ENCODE measurements at regions not wholly inside any gene's neighbourhood (a gene's known extent, or its start where the extent isn't known, plus 50 kb on each side); places are given as distances from the start of the nearest gene placed in this dataset.

- DNase-seq (ENCODE audit: missing footprints) (no peak), ATAC-seq (no peak)
- intact Hi-C loops (cut with DNase I), result no loop called here
Measured at GRCh38 chr4:23322732-23323131, 567.1 kb downstream of the PPARGC1A start.

GRCh38 chr4:23320931-23321587 is 568.8 kb downstream of the PPARGC1A start:
- ATAC-seq, result no peak
- no peak for DNase-seq (ENCODE audit: missing footprints)
- intact Hi-C loops (cut with DNase I), result no loop called here

- DNase-seq (ENCODE audit: missing footprints), result no peak
- no peak for ATAC-seq
Measured at GRCh38 chr4:23312686-23313085, 577.2 kb downstream of the PPARGC1A start.

GRCh38 chr4:23311983-23312382 is 577.9 kb downstream of the PPARGC1A start:
- DNase-seq (ENCODE audit: missing footprints), result no peak
- ATAC-seq, result peak; percentile 31
- intact Hi-C loops (cut with DNase I), result no loop called here

More at GRCh38 chr4:23312686-23313085, 577.2 kb downstream of the PPARGC1A start:
- intact Hi-C loops (cut with DNase I), result no loop called here

GRCh38 chr4:23305026-23305425 is 584.8 kb downstream of the PPARGC1A start:
- no peak for DNase-seq (ENCODE audit: missing footprints)
- ATAC-seq, result no peak
- intact Hi-C loops (cut with DNase I), result no loop called here

- intact Hi-C loops (cut with DNase I), result no loop called here
Measured at GRCh38 chr4:23298371-23298770, 591.5 kb downstream of the PPARGC1A start.

GRCh38 chr4:23297327-23297726 is 592.5 kb downstream of the PPARGC1A start:
- intact Hi-C loops (cut with DNase I), result no loop called here
- ATAC-seq, result no peak
- no peak for DNase-seq (ENCODE audit: missing footprints)

More at GRCh38 chr4:23298371-23298770, 591.5 kb downstream of the PPARGC1A start:
- ATAC-seq, result no peak
- DNase-seq (ENCODE audit: missing footprints), result no peak

GRCh38 chr4:23291139-23291538 is 598.4 kb downstream of the GBA3 start:
- DNase-seq (ENCODE audit: missing footprints) (no peak), ATAC-seq (no peak)
- intact Hi-C loops (cut with DNase I), result no loop called here

GRCh38 chr4:23290656-23291055 is 597.9 kb downstream of the GBA3 start:
- intact Hi-C loops (cut with DNase I), result no loop called here
- no peak for ATAC-seq
- DNase-seq (ENCODE audit: missing footprints), result no peak

GRCh38 chr4:23279377-23279986 is 586.7 kb downstream of the GBA3 start:
- ATAC-seq (no peak), DNase-seq (ENCODE audit: missing footprints) (no peak)
- intact Hi-C loops (cut with DNase I), result no loop called here

GRCh38 chr4:23278845-23279244 is 586.1 kb downstream of the GBA3 start:
- intact Hi-C loops (cut with DNase I), result no loop called here
- ATAC-seq, result no peak
- DNase-seq (ENCODE audit: missing footprints), result no peak

GRCh38 chr4:23276076-23276475 is 583.3 kb downstream of the GBA3 start:
- ATAC-seq, result no peak
- DNase-seq (ENCODE audit: missing footprints), result peak; percentile 34
- intact Hi-C loops (cut with DNase I), result no loop called here

- DNase-seq (ENCODE audit: missing footprints) (no peak), ATAC-seq (no peak)
- intact Hi-C loops (cut with DNase I), result no loop called here
Measured at GRCh38 chr4:23269566-23269965, 576.8 kb downstream of the GBA3 start.

- no peak for ATAC-seq
- intact Hi-C loops (cut with DNase I), result no loop called here
- no peak for DNase-seq (ENCODE audit: missing footprints)
Measured at GRCh38 chr4:23268072-23268771, 575.5 kb downstream of the GBA3 start.

- DNase-seq (ENCODE audit: missing footprints), result no peak
- no peak for ATAC-seq
- intact Hi-C loops (cut with DNase I), result no loop called here
Measured at GRCh38 chr4:23266401-23266800, 573.7 kb downstream of the GBA3 start.

- ATAC-seq, result no peak
- intact Hi-C loops (cut with DNase I), result no loop called here
Measured at GRCh38 chr4:23260511-23260910, 567.8 kb downstream of the GBA3 start.

GRCh38 chr4:23245203-23245832 is 552.6 kb downstream of the GBA3 start:
- no peak for DNase-seq (ENCODE audit: missing footprints)
- ATAC-seq, result no peak
- intact Hi-C loops (cut with DNase I), result no loop called here

More at GRCh38 chr4:23260511-23260910, 567.8 kb downstream of the GBA3 start:
- no peak for DNase-seq (ENCODE audit: missing footprints)

- DNase-seq (ENCODE audit: missing footprints) (no peak), ATAC-seq (no peak)
- intact Hi-C loops (cut with DNase I), result no loop called here
Measured at GRCh38 chr4:23242962-23243361, 550.2 kb downstream of the GBA3 start.

GRCh38 chr4:23241408-23241807 is 548.7 kb downstream of the GBA3 start:
- ATAC-seq, result no peak
- DNase-seq (ENCODE audit: missing footprints), result no peak
- intact Hi-C loops (cut with DNase I), result no loop called here

GRCh38 chr4:23238848-23239247 is 546.1 kb downstream of the GBA3 start:
- DNase-seq (ENCODE audit: missing footprints) (no peak), ATAC-seq (no peak)
- intact Hi-C loops (cut with DNase I), result no loop called here

All from Right ventricle myocardium inferior (tissue), 1 donor.